M059J (cell line): ENCODE measurements at regions not wholly inside any gene's neighbourhood (a gene's known extent, or its start where the extent isn't known, plus 50 kb on each side); places are given as distances from the start of the nearest gene placed in this dataset.
"Not testable (repeated sequence)": the region's sequence is repeated elsewhere in the genome, so short reads cannot be mapped to it uniquely, and the experiment has no call there.

Experiments
- DNase-seq: peaks from one replicate; pipeline ENCODE4 v3.0.0-alpha.2; 2012; ENCODE audit warnings: low read depth

DNA sequence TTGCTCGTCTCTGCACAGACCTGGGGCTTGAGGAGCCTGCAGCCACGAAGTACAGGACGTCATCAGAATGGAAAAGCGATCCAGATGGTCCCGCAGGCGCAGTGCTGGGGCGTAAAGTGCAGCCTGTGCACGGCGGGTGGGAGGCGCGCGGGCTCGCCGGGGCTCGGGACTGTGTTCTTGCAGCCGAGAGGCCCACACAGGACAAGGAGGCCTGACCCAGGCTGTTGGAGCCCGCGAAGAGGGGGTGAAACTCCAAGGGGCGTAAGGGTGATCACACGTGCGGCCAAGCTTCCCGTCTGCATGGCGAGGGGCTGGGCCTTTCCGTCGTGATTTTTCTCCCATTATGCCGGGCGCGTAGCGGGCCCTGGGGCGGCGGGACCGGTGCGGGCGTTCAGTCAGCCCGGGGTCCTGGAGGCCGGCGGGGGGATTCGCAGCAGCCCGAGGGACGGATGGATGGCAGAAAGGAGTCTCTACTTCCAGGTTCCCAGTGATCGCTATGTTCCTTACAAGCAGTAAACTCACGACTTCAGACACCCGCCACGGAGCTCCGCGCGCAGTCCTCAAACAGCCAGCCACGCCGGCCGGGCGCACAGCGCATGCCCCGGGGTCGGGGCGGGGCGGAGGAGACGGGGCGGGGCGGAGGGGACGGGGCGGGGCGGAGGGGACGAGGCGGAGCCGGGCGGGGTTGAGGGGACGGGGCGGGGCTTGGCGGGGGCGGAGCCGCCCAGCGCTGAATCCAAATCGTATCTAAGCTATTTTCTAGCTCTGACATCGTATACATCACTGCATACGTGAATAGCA, 141.0 kb upstream of the KCNJ18 start:
- peak; percentile 71 for DNase-seq

- not testable (repeated sequence) for DNase-seq
Measured at GRCh38 chr17:21558921-21559320, 133.4 kb upstream of the KCNJ18 start.

- no peak for DNase-seq
Measured at GRCh38 chr17:21564262-21564661, 128.1 kb upstream of the KCNJ18 start.

DNA sequence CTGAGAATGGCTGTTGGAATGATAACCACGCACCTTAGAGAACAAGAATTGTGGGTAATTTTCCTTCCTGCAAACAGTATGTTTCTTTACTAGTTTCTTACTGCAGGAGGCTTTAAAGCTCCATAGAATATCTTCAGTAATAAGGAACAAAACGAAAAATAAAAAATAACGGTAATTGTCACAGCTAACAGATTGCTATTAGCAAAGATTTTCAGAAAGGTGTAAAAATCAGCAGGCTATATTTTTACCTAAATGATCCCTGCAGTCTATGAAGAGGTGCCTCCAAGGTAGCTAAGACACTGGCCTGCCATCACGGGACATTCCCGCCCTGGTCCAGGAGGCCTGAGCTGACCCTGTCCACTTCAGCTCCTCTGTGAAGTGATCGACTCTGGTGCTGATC, 127.6 kb upstream of the KCNJ18 start:
- not testable (repeated sequence) for DNase-seq

GRCh38 chr17:21570427-21570826, 121.9 kb upstream of the KCNJ18 start:
- not testable (repeated sequence) for DNase-seq

DNA sequence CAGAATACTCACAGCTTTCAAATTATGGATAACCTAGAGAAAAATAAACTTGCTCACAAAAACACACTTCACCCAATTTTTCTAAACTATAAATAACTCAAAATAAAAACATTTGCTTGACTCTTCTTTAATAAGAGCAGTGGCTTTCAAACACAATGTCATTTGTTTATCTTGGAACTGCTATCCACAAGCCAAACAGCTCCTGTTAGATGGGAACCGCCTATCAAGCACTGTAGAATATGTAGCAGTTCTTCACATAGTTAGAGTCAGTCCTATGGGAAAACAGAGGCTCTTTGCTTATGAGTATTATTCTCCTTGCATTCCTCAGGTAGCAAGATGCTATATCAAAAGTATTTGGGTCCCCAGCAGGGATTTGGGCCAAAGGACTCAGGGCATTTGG, 120.2 kb upstream of the KCNJ18 start:
- not testable (repeated sequence) for DNase-seq

- DNase-seq: not testable (repeated sequence)
Measured at GRCh38 chr17:21573271-21573960, 118.9 kb upstream of the KCNJ18 start.

DNA sequence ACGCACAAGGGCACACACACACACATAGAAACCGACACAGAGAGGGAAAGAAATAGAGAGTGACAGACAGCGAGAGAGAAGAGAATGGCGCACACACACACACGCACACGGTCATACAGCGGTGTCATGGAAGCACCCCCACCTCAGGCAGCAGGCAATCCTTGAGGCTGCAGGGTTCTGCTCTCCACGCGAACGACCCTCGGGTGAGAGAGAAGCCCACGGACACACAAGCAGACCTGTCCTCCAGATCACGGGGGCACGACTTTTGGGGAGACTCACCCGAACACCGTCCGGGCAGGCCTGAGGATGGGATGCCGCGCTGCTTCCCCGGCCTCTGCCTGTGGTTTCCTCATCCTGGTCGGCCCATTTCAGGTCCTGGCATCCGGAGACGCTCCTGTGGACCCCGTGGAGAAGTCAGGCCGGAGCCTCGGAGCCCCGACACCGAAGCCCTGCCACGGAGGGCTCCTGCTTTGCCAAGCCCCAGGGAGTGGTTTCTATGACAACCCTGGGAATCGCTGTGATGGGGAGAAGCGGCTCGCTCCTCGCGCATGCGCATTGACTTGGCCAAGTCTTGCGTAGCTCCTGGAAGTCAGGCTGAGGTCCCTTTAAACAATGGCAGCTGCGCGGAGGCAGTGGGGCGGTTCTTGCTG, 118.2 kb upstream of the KCNJ18 start:
- no peak for DNase-seq

GRCh38 chr17:21574611-21575255, 117.6 kb upstream of the KCNJ18 start:
- DNase-seq: not testable (repeated sequence)

- DNase-seq: not testable (repeated sequence)
Measured at GRCh38 chr17:21578783-21579182, 113.5 kb upstream of the KCNJ18 start.

DNA sequence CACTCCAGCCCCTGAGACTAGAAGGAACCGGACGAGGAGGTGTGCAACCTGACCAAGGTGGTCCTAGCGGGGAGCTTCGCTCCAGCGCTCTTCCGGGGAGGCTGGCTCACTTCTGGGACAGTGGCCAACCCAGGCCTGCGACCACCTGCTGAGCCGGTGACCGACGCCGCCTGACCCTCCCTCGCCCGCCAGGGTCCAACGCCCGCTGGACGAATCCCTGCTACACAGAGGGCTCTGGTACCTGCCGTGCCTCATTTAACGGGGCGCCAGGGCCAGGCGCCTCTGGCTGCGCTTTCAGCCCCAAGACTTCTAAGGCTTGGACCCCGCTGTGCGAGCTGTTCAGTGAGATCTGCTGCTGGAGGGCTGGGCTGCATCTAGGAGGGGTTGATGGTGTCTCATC, 99.5 kb upstream of the KCNJ18 start:
- no peak for DNase-seq

DNA sequence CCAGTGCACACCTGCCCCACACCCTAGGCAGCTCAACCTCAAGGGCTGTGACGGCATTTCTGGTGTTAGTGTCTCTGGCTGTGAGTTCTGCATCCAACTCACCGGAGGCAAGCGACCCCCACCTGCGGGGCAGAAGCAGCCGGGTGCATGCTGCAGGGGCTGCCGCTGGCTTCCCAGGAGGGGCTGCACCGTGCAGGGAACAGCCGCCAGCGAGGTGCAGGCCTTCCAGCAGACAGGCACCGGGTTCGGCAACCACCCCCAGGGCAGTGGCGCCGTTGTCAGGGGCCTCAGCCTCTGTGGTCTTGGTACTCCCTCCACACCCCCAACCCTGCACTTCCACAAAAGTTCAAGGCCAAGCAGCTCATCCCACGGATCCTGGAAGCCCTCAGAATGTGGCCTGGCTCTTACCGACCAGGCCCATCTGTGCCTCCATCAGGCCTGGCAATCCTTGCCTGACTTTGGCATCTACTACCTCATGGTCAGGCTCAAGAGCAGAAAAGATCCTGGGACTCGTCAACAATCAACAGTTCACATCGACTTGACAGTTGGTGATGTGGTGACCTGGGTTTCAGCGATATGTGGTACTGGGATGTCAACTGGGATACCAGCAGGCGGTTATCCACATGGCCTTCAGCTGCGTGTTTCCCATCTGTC, 98.7 kb upstream of the KCNJ18 start:
- not testable (repeated sequence) for DNase-seq

DNA sequence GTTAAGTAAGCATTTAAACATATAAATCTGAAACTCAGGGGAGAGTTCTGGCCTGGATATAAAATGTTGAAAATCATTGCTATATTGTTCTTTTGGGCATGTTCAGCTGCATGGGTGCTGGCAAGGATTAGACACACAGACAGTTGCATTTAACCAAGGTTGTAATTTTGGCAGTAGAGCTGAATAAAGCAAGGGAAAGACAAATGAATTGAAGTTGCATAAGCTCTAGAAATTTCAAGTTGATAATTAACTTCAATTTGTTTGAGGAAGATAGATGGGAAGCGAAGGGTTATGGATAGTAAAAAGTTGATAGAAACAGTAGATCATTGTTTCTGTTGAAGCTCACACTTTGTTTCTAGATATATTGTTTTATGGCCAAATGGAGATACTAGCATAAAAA, 97.2 kb upstream of the KCNJ18 start:
- no peak for DNase-seq

DNA sequence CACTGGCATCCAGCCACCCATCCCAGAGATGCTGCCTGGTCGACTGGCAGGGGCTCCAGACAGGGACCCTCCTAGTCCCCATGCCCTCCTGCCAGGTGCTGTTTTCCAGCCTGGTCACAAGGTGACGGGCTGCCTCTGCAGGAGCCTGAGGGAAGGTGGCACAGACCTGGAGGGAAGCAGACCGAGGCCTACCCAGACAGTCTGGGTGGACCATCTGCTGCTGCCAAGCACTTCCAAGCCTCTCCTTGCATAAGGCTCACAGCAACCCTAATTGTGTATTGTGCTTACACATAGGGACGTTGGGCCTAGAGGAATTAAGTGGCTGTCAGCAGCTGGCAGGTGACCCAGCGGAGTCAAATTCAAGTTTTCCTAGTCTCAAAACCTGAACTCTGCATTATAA, 90.1 kb upstream of the KCNJ18 start:
- no peak for DNase-seq

DNA sequence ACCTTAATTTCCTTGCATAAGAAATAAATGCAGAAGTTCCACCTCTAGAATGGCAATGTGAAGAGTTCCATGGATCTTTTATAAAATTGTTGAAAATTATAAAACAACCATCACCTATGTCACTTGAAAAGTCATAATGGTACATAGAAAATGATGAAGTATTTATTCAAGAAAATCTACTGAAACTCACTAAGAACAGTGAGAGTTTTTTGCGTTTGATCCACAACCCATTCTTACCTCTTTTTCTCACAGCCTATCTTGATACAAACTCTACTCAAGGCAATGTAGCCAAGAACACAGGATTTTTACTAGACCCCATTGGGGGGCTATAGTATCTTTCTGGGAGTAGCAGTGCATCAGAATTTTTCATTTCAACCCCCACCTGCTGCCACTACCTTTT, 89.0 kb upstream of the KCNJ18 start:
- not testable (repeated sequence) for DNase-seq

GRCh38 chr17:21611443-21611842, 80.9 kb upstream of the KCNJ18 start:
- not testable (repeated sequence) for DNase-seq

- not testable (repeated sequence) for DNase-seq
Measured at GRCh38 chr17:21612123-21613070, 79.9 kb upstream of the KCNJ18 start.

DNA sequence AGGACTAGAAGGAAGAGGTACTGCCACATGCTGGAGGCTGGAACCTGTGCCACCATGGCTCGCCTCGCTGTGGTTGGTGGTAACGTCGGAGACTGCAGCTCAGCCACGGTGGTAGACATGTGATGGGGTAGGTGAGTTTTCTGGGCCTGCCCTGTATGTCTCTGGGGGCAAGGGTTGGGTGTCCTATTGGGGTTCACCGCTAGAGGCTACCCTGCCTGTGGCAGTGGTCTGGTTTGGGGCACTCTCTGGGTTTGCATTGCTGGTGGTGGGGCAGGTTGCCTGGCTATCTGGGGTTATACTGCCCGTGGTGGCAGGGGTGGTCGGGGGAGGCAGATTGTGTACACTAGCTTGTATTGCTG, 79.3 kb upstream of the KCNJ18 start:
- no peak for DNase-seq

GRCh38 chr17:21626987-21627386, 65.3 kb upstream of the KCNJ18 start:
- DNase-seq: not testable (repeated sequence)
